Kidney (tissue), 13 donors: ENCODE measurements at regions not wholly inside any gene's neighbourhood (a gene's known extent, or its start where the extent isn't known, plus 50 kb on each side); places are given as distances from the start of the nearest gene placed in this dataset.

Experiments used
- DNase-seq, 5 donors: peaks; one replicate each; pipeline ENCODE4 v3.0.0-alpha.2; 2013 to 2020
- FAIRE-seq: peaks from 2 replicates; lab custom pipeline; 2012; peaks lifted over from hg19 to GRCh38; lab: Jason Lieb, UNC
- H3K27ac ChIP-seq, 2 donors: one replicate each; pipeline ENCODE4 v1.7.0; 2013; ENCODE audit warnings: low read depth in 2 of 2, low read length in 2 of 2, inconsistent platforms in 1 of 2
- H3K27me3 ChIP-seq: one replicate; pipeline ENCODE4 v1.7.1; 2013; ENCODE audit warnings: low read length, inconsistent platforms; ENCODE audit not compliant: control insufficient read depth, insufficient read depth
- H3K36me3 ChIP-seq, 3 donors: one replicate each; pipeline versions ENCODE4 v1.7.0 to v1.7.1; 2013; ENCODE audit warnings: low read length in 3 of 3, control low read depth in 1 of 3, inconsistent platforms in 1 of 3; ENCODE audit not compliant: insufficient read depth in 3 of 3, control insufficient read depth in 2 of 3
- H3K4me1 ChIP-seq, 3 donors: one replicate each; pipeline versions ENCODE4 v1.7.0 to v1.7.1; 2013; ENCODE audit warnings: low read length in 3 of 3, inconsistent platforms in 1 of 3, low read depth in 1 of 3; ENCODE audit not compliant: control insufficient read depth in 2 of 3, insufficient read depth in 2 of 3
- H3K4me3 ChIP-seq, 3 donors: one replicate each; pipeline versions ENCODE4 v1.7.0 to v1.8.1; 2013; ENCODE audit warnings: low read length in 3 of 3, control low read depth in 1 of 3, inconsistent platforms in 1 of 3
- H3K9ac ChIP-seq, 3 donors: one replicate each; pipeline versions ENCODE4 v1.7.0 to v1.7.1; 2013; ENCODE audit warnings: low read length in 3 of 3, control low read depth in 1 of 3, inconsistent platforms in 1 of 3
- H3K9me3 ChIP-seq, 3 donors: one replicate each; pipeline versions ENCODE4 v1.7.0 to v1.7.1; 2013; ENCODE audit warnings: low read length in 3 of 3, control low read depth in 1 of 3, inconsistent platforms in 1 of 3; ENCODE audit not compliant: control insufficient read depth in 2 of 3, insufficient read depth in 1 of 3
- intact Hi-C: fragments of 100-400 bp; cut with DNase I; formaldehyde crosslinking; loops from one replicate; pipeline ENCODE4 v1.11.1; 2022
- TF ChIP-seq, protein P1 (sequence below): IDR thresholded peaks from 3 replicates; pipeline ENCODE4 v1.5.1; 2012; ENCODE audit warnings: mild to moderate bottlenecking, moderate library complexity, borderline replicate concordance; ENCODE audit not compliant: insufficient read depth; ENCODE audit errors: extremely low read depth
- donor health status: control.
- donor health status: control.
- donor health status: control.
- donor health status: control.
- donor health status: control.
- donor health status: DM: yes; HTN: yes; CAD: no.
- donor health status: Normal renal cell carcinoma (clear cell type).

DNA sequence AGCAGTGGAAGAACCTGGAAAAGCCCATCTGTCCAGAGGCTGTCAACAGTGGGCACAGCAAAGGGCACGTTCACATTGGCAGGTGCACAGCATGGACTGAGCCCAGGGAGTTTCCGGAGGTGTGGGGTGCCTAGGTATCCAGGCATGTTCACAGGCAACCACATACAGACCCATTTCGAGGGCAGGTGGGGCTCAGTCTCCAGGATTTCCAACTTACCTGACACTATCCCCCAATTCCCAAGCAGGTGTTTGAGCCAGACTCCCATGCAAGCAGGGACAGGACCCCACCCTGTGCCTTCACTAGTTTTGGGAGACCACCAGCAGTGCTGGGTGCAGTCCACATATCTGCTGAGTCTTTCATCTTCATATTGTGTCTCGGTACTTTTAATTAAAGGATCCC, 65.0 kb upstream of the IRF2BP2 start:
- no peaks in the 10 kb centered on the region for H3K36me3 ChIP-seq
- no peaks in the 10 kb centered on the region for H3K4me1 ChIP-seq
- no peaks in the 10 kb centered on the region for H3K9me3 ChIP-seq
- intact Hi-C loops, result no loop called here
- TF ChIP-seq, protein P1, sequence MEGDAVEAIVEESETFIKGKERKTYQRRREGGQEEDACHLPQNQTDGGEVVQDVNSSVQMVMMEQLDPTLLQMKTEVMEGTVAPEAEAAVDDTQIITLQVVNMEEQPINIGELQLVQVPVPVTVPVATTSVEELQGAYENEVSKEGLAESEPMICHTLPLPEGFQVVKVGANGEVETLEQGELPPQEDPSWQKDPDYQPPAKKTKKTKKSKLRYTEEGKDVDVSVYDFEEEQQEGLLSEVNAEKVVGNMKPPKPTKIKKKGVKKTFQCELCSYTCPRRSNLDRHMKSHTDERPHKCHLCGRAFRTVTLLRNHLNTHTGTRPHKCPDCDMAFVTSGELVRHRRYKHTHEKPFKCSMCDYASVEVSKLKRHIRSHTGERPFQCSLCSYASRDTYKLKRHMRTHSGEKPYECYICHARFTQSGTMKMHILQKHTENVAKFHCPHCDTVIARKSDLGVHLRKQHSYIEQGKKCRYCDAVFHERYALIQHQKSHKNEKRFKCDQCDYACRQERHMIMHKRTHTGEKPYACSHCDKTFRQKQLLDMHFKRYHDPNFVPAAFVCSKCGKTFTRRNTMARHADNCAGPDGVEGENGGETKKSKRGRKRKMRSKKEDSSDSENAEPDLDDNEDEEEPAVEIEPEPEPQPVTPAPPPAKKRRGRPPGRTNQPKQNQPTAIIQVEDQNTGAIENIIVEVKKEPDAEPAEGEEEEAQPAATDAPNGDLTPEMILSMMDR, result no peak
- no peak for FAIRE-seq
- no peaks in the 10 kb centered on the region for H3K27me3 ChIP-seq
- no peak for DNase-seq
- H3K9ac ChIP-seq, result no peak overlapping the region
- H3K27ac ChIP-seq, result no peak overlapping the region
- H3K4me3 ChIP-seq, result no peak overlapping the region

DNA sequence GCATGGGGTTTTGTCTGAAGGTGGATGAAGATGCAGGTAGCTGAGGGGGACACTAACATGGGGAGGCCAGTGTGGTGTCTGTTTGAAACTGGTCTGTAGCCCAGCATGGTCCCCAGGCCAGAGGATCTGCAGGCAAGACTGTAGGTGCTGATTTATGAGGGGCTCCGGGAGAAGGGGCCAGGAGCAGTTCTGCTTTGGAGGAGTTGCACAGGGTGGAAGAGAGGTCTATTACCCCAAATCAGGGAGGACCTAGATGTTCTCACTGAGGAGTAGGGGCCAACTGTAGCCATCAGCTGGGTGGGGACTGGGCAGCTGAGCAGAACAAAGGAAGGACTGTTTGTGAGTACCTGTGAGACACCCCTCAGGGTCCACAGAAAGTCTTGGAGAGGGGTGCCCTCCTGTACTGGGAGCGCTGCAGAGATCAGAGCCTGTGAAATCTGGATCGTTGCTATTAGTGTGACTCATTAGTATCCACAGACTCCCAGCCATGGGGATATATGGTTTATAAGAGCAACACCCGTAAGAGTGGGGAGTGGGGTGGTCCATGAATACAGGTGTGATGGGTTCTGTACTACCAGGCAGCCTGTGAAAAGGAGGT, 64.3 kb upstream of the IRF2BP2 start:
- Histone ChIP-seq H3K27me3 (no peaks in the 10 kb centered on the region), H3K4me1 (no peaks in the 10 kb centered on the region), H3K9me3 (no peaks in the 10 kb centered on the region), H3K9ac (no peak overlapping the region), H3K4me3 (no peak overlapping the region), H3K27ac (no peak overlapping the region), H3K36me3 (no peaks in the 10 kb centered on the region)
- intact Hi-C loops, result no loop called here
- TF ChIP-seq, protein P1, result no peak
- FAIRE-seq (no peak), DNase-seq (no peak)

DNA sequence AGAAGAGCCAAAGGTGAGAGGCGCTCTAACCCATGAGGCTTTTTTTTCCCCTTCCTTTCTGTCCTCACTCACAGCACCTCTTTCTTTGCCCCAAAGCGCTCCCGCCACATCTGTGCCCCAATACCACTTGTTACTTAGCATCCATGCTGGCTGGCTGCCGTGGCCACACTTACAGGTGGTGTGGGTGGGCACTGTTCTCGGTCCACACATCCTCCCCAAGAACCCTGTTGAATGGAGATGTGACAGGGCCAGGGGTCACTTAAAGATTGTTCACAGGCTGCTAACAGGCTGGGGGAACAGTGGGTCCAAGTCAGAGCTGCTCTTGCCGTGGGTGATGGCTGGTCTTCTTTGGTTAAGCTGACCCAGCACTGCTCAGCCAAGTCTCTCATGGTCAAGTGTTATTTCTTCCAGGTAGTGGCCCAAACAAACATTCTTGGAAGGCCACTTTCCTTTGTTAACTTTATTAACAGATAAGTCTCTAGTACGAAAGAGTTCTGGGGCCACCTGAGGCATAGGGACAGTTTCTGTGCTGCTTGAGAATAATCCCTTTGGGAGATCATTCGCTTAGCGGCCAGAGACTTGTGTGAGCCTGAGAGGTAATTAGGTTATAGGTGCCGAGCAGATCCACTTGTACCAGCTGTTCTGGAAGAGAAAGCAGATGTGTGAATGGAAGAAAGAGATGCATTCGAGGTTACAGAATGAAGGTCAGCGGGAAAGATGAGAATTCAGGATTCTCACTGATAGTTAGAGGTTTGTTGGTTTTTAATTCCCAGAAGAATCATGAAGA, 62.6 kb upstream of the IRF2BP2 start:
- FAIRE-seq (no peak), DNase-seq (no peak)
- no peaks in the 10 kb centered on the region for H3K9me3 ChIP-seq
- H3K4me3 ChIP-seq, result no peak overlapping the region
- H3K9ac ChIP-seq, result no peak overlapping the region
- H3K4me1 ChIP-seq, result no peaks in the 10 kb centered on the region
- intact Hi-C loops, result no loop called here
- TF ChIP-seq, protein P1, result no peak
- H3K27me3 ChIP-seq, result no peaks in the 10 kb centered on the region
- no peak overlapping the region for H3K27ac ChIP-seq
- H3K36me3 ChIP-seq, result no peaks in the 10 kb centered on the region
